Naive thymus-derived CD8-positive, alpha-beta T cell (primary cell): ENCODE measurements at regions not wholly inside any gene's neighbourhood (a gene's known extent, or its start where the extent isn't known, plus 50 kb on each side); places are given as distances from the start of the nearest gene placed in this dataset.

Source experiments
- ATAC-seq, 2 donors: fragments of 150-1000 bp; cut with Tn5 transposase in 1 of 2; sonication (Bioruptor Pico), chemical (Tn5 transposase) in 1 of 2; 1 replicate in 1 of 2; 2 replicates in 1 of 2; pipeline ENCODE4 v1.10.0; 2021; ENCODE audit warnings: mild to moderate bottlenecking in 2 of 2, moderate library complexity in 2 of 2
- POLR2A ChIA-PET: fragments of 350-600 bp; sonication (Branson Sonifier 250); formaldehyde crosslinking; loops from one replicate; lab custom pipeline; 2021; ENCODE audit warnings: antibody characterized with exemption; lab: Charles Lee
- DNase-seq, 10 donors: peaks; one replicate each; pipeline versions ENCODE4 v3.0.0 to v3.0.0-alpha.2; 2020 to 2022
- H3K27ac Mint-ChIP-seq, 10 donors: one replicate each; pipeline ENCODE4 v1.8.0; 2020 to 2022; ENCODE audit warnings: mild to moderate bottlenecking in 10 of 10, mixed read lengths in 10 of 10, moderate library complexity in 4 of 10, inconsistent platforms in 1 of 10
- H3K27me3 Mint-ChIP-seq, 5 donors: one replicate each; pipeline ENCODE4 v1.8.0; 2021 to 2022; ENCODE audit warnings: mixed read lengths in 5 of 5
- H3K36me3 Mint-ChIP-seq, 3 donors: one replicate each; pipeline ENCODE4 v1.8.0; 2020 to 2022; ENCODE audit warnings: mixed read lengths in 3 of 3, mild to moderate bottlenecking in 2 of 3, inconsistent platforms in 1 of 3
- H3K4me1 Mint-ChIP-seq, 4 donors: one replicate each; pipeline ENCODE4 v1.8.0; 2021 to 2022; ENCODE audit warnings: mixed read lengths in 4 of 4
- H3K4me3 Mint-ChIP-seq, 10 donors: one replicate each; pipeline ENCODE4 v1.8.0; 2020 to 2022; ENCODE audit warnings: mild to moderate bottlenecking in 10 of 10, mixed read lengths in 10 of 10, moderate library complexity in 6 of 10, inconsistent platforms in 1 of 10
- H3K9me3 Mint-ChIP-seq, 9 donors: one replicate each; pipeline ENCODE4 v1.8.0; 2020 to 2022; ENCODE audit warnings: mixed read lengths in 9 of 9, mild to moderate bottlenecking in 3 of 9, inconsistent platforms in 1 of 9, moderate library complexity in 1 of 9

GRCh38 chr12:126792411-126792810, 1474.6 kb upstream of the TMEM132C start:
- no peaks in the 10 kb centered on the region for H3K27me3 Mint-ChIP-seq
- no peak overlapping the region for H3K27ac Mint-ChIP-seq
- H3K36me3 Mint-ChIP-seq: no peaks in the 10 kb centered on the region
- ATAC-seq (no peak), DNase-seq (no peak)
- no peak overlapping the region for H3K4me3 Mint-ChIP-seq
- H3K4me1 Mint-ChIP-seq: no peaks in the 10 kb centered on the region
- H3K9me3 Mint-ChIP-seq: peaks cover 0 to 4% (median 0%) of the 10 kb centered on the region in 9 donors
- POLR2A ChIA-PET: no interaction called here

DNA sequence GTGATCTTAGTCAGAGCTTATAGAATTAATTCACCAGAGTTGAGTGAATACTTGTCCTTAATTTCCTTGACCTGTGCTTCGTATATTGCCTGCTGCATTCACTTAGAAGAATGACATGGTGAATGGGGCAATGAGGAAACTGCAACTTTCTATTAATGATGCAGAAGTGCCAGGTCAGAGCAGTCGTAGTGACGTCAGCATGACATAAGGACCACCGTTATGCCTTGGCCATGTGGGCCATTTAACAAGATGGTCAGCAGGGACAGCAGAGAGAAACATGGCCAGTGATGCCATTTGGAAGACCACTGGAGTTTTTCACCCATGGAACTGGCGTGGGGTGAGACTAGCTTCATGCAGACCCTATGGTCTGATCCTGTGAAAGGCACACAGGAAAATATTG, 1469.4 kb upstream of the TMEM132C start:
- no peak overlapping the region for H3K27ac Mint-ChIP-seq
- no peaks in the 10 kb centered on the region for H3K4me1 Mint-ChIP-seq
- DNase-seq (no peak), ATAC-seq (no peak)
- peaks cover 0 to 3% (median 0%) of the 10 kb centered on the region in 5 donors for H3K27me3 Mint-ChIP-seq
- no peak overlapping the region for H3K4me3 Mint-ChIP-seq
- POLR2A ChIA-PET: no interaction called here
- no peaks in the 10 kb centered on the region for H3K36me3 Mint-ChIP-seq
- peaks cover 0 to 3% (median 0%) of the 10 kb centered on the region in 9 donors for H3K9me3 Mint-ChIP-seq

DNA sequence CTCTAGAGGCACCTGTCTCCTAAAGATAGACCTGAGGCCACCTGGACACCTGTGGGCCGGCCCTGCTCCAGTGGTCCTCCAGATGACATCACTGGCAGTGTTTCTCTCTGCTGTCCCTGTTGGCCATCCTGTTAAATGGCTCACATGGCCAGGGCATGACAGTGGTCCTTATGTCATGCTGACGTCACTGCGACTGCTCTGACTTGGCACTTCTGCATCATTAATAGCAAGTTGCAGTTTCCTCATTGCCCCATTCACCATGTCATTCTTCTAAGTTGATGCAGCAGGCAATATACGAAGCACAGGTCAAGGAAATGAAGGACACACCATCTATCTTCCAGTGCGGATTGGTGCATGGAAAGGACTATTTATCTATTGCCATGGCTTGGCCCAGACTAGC, 1468.5 kb upstream of the TMEM132C start:
- ATAC-seq: no peak
- Mint-ChIP-seq H3K27ac (no peak overlapping the region), H3K4me1 (no peaks in the 10 kb centered on the region), H3K4me3 (no peak overlapping the region), H3K36me3 (no peaks in the 10 kb centered on the region), H3K9me3 (no peaks in the 10 kb centered on the region), H3K27me3 (peaks cover 0 to 3% (median 0%) of the 10 kb centered on the region in 5 donors)
- POLR2A ChIA-PET: no interaction called here
- DNase-seq: no peak

- Mint-ChIP-seq H3K36me3 (no peaks in the 10 kb centered on the region), H3K9me3 (peaks cover 0 to 2% (median 0%) of the 10 kb centered on the region in 9 donors), H3K27ac (no peak overlapping the region), H3K4me1 (no peaks in the 10 kb centered on the region), H3K4me3 (no peak overlapping the region), H3K27me3 (peaks cover 0 to 12% (median 7%) of the 10 kb centered on the region in 5 donors)
- ATAC-seq (no peak), DNase-seq (no peak)
- POLR2A ChIA-PET: no interaction called here
Observed at GRCh38 chr12:126807312-126807865, 1459.6 kb upstream of the TMEM132C start.

GRCh38 chr12:126811391-126811790, 1455.6 kb upstream of the TMEM132C start:
- H3K36me3 Mint-ChIP-seq: no peaks in the 10 kb centered on the region
- peaks cover 0 to 12% (median 7%) of the 10 kb centered on the region in 5 donors for H3K27me3 Mint-ChIP-seq
- no peak overlapping the region for H3K4me3 Mint-ChIP-seq
- DNase-seq: no peak
- H3K27ac Mint-ChIP-seq: no peak overlapping the region
- POLR2A ChIA-PET: no interaction called here
- ATAC-seq: no peak
- peaks cover 0 to 8% (median 0%) of the 10 kb centered on the region in 9 donors for H3K9me3 Mint-ChIP-seq
- no peaks in the 10 kb centered on the region for H3K4me1 Mint-ChIP-seq

GRCh38 chr12:126819554-126819953, 1447.4 kb upstream of the TMEM132C start:
- peaks cover 0 to 8% (median 0%) of the 10 kb centered on the region in 3 donors for H3K36me3 Mint-ChIP-seq
- DNase-seq (no peak), ATAC-seq (no peak)
- H3K4me1 Mint-ChIP-seq: no peaks in the 10 kb centered on the region
- peaks cover 0 to 26% (median 14%) of the 10 kb centered on the region in 9 donors for H3K9me3 Mint-ChIP-seq
- POLR2A ChIA-PET: no interaction called here
- no peak overlapping the region for H3K27ac Mint-ChIP-seq
- H3K27me3 Mint-ChIP-seq: peaks cover 0 to 3% (median 0%) of the 10 kb centered on the region in 5 donors
- H3K4me3 Mint-ChIP-seq: no peak overlapping the region

DNA sequence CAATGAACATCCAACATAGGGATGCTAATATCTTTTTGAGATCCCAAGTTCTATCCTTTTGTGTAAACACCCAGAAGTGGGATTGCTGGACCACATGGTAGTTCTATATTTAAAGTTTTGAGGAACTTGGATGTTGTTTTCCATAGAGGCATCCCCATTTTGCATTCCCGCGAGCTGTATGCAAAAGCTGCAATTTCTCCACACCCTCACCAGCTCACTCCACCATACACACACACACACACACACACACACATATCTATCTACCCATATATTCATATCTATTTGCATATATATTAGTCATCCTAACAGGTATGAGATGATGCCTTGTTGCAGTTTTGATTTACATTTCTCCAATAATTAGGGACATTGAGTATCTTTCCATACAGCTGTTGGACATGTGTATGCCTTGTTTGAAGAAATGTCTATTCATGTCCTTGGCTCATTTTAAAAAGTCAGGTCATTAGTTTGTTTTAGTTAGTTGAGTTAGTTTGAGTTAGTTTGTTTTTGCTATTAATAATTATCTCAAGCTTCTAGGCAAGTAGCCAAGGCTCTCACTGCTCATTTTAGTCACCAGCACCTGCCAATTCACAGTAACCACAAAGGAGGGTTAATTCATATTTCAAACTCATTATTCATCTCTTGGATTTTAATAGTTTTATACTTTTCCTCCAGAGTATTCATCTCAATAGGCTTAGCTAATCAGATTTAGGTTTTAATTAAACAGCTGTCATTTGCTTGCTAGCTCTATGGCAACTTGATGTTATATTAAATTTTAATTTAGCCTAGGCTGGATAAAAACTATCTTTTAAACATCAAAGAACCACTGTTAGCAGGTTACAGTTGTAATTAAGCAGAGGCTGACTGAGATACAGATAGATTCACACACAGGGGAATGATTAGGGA, 1435.9 kb upstream of the TMEM132C start:
- H3K4me1 Mint-ChIP-seq: no peaks in the 10 kb centered on the region
- H3K9me3 Mint-ChIP-seq: peaks cover 8 to 32% (median 20%) of the 10 kb centered on the region in 9 donors
- DNase-seq: no peak
- peaks cover 16 to 30% (median 19%) of the 10 kb centered on the region in 5 donors for H3K27me3 Mint-ChIP-seq
- H3K27ac Mint-ChIP-seq: no peak overlapping the region
- ATAC-seq: no peak
- H3K36me3 Mint-ChIP-seq: peaks cover 0 to 22% (median 0%) of the 10 kb centered on the region in 3 donors
- POLR2A ChIA-PET: no interaction called here
- H3K4me3 Mint-ChIP-seq: no peak overlapping the region

DNA sequence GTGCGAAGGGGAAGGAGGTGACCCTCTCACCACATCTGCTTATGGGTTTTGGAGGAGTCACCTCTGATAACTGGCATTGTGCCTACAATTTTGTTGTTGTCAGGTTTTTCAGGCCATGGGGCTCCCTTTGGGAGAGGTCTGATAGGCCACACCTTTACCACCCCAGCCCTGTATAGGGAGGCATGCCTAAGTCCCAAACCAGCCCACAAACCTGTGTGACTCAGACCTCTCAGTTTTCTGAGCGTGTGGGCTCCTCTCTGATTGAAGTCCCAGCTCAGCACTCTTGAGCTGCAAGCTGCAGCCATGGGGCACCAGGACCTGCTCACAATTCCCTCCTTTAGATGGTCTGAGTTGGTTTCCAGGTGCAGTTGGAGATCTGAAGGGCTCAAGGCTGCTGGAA, 1429.3 kb upstream of the TMEM132C start:
- peaks cover 17 to 60% (median 32%) of the 10 kb centered on the region in 9 donors for H3K9me3 Mint-ChIP-seq

DNA sequence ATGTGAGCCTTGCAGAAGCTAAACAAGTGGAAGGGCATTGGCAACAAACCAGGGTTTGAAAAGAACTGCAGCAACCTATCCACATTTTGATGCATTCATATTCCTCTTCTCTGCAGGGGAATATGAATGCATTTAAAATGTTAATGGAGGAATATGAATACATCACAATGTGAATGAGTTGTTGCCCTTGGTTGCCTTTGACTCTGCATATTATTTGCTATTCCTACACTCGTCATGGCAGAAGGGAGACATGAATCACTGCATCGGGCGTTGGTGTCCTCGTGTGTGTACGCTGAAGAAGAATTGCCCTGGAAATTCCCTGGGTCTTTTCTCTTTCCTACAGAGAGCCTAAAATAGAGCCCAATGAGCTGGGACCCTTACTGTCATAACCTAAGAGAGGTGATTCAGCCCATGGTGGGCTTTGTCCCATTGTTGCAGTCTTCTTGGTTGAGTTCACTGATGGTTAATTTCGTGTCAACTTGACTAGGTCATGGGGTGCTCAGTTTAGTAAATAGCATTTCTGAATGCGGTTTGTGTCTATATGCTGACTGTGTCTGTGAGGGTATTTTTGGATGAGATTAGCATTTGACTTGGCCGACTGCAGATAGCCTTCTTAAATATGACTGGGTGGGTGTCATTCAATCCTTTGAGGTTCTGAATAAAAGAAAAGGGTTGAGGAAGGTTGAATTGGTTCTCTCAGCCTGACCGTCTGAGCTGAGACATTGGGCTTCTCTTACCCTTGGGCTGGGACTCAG, 1422.9 kb upstream of the TMEM132C start:
- H3K4me3 Mint-ChIP-seq: no peak overlapping the region
- ATAC-seq (no peak), DNase-seq (no peak)
- H3K27ac Mint-ChIP-seq: no peak overlapping the region
- H3K36me3 Mint-ChIP-seq: peaks cover 0 to 5% (median 0%) of the 10 kb centered on the region in 3 donors
- POLR2A ChIA-PET: no interaction called here
- H3K9me3 Mint-ChIP-seq: peaks cover 0 to 7% (median 4%) of the 10 kb centered on the region in 9 donors
- no peaks in the 10 kb centered on the region for H3K4me1 Mint-ChIP-seq
- H3K27me3 Mint-ChIP-seq: peaks cover 0 to 20% (median 0%) of the 10 kb centered on the region in 5 donors

More for the DNA sequence above, 1429.3 kb upstream of the TMEM132C start:
- H3K27me3 Mint-ChIP-seq: peaks cover 8 to 27% (median 14%) of the 10 kb centered on the region in 5 donors
- peaks cover 0 to 41% (median 0%) of the 10 kb centered on the region in 3 donors for H3K36me3 Mint-ChIP-seq
- no peak for ATAC-seq
- H3K27ac Mint-ChIP-seq: no peak overlapping the region
- no peak for DNase-seq
- no peaks in the 10 kb centered on the region for H3K4me1 Mint-ChIP-seq
- H3K4me3 Mint-ChIP-seq: no peak overlapping the region
- POLR2A ChIA-PET: no interaction called here

DNA sequence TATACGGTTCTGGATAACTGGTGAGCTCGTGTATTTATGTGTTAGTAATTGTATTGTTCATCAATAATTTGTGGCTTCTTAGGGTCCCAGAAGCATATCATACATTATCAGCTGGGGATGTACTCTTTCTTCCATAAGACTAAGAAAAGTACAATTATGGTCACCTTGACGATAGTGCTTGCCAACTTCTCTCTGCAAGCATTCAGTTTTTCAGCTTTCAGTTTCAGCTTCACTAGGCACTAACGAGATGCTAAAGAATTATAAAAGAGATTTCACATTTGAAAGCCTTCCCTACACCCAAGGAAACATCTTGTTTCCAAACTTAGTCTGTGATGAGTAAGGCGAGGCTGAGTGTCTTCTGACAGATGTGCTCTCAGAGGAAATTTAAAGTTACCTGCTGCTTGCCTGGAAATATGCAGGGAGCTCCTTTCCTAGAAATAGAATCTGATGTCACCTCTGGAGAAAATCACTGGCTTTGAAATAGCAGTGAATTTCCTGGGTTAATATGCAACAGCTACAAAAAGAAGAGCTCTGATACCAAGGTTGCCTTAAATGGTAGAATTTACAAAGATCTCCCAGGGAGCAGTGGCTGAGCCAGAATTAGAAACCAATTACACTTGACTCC, 1419.9 kb upstream of the TMEM132C start:
- Mint-ChIP-seq H3K36me3 (no peaks in the 10 kb centered on the region), H3K9me3 (peaks cover 0 to 8% (median 1%) of the 10 kb centered on the region in 9 donors), H3K27me3 (peaks cover 0 to 13% (median 0%) of the 10 kb centered on the region in 5 donors), H3K27ac (no peak overlapping the region), H3K4me1 (no peaks in the 10 kb centered on the region), H3K4me3 (no peak overlapping the region)
- POLR2A ChIA-PET: no interaction called here
- no peak for DNase-seq
- ATAC-seq: no peak

DNA sequence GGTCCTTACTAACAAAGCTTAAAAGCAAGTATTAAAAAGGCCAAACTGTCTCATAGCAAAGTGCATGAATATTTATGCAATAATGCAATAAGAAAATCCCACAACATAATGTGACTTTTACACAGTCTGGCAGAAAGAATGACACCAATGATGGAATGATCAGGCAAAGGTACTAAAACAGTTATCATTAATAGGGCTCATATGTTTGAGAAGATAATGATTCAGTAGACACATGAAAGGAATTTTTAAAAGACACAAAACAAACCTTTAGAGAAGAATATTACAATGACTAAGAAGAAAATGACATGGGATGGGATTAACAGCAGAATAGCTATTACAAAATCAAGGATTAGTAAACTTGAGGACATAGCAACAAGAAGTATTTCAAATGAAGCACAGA, 1411.2 kb upstream of the TMEM132C start:
- no peak overlapping the region for H3K4me3 Mint-ChIP-seq
- POLR2A ChIA-PET: no interaction called here
- no peak overlapping the region for H3K27ac Mint-ChIP-seq
- ATAC-seq: no peak
- H3K4me1 Mint-ChIP-seq: no peaks in the 10 kb centered on the region
- H3K27me3 Mint-ChIP-seq: peaks cover 0 to 6% (median 0%) of the 10 kb centered on the region in 5 donors
- H3K9me3 Mint-ChIP-seq: peaks cover 0 to 2% (median 0%) of the 10 kb centered on the region in 9 donors
- no peaks in the 10 kb centered on the region for H3K36me3 Mint-ChIP-seq
- no peak for DNase-seq

DNA sequence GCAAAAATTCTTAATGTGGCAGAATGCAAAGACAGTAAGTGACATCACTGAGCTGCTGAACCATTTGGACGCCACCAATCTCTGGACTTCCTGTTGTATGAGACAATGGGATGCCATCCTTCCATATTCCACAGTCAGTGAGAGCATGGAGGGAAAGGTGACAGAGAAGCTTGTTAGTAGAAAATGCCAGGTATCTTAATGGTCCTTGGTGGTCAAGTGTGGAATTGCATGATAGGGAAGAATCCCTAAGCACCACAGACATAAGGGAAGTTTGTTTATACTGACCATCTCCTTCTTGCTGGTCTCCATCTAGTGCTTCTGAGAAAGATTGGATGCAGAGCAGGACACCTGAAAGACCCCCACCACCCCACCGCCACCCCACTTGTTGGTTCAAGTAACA, 1410.0 kb upstream of the TMEM132C start:
- Mint-ChIP-seq H3K27ac (no peak overlapping the region), H3K4me1 (no peaks in the 10 kb centered on the region), H3K4me3 (no peak overlapping the region), H3K36me3 (no peaks in the 10 kb centered on the region), H3K9me3 (peaks cover 0 to 2% (median 0%) of the 10 kb centered on the region in 9 donors), H3K27me3 (peaks cover 0 to 6% (median 0%) of the 10 kb centered on the region in 5 donors)
- ATAC-seq (no peak), DNase-seq (no peak)
- POLR2A ChIA-PET: no interaction called here
